ENCODE measurements at regions not wholly inside any gene's neighbourhood (a gene's known extent, or its start where the extent isn't known, plus 50 kb on each side); places are given as distances from the start of the nearest gene placed in this dataset.

DNA sequence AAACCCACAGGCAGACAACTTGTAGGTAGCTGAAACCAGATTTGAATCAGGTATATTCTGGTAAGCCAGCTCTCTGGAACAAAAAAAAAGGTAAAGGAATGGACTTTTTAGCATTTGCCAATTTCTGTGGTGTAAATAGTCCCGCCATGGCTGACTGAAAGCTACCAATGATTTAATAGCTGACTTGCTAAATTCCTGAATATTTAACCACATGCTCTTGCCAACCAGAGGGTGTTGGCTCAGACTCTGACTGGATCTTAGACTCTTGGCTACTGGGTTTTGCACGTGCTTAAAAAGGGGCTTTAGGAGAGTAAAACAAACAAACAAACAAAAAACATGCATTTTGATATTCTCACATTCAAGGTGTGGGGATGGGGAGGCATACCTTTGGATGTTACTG lies 600.0 kb upstream of the CDH4 start:
- Histone ChIP-seq H2BK12ac (ENCODE audit: low read length) (no peak overlapping the region), H2BK120ac (ENCODE audit: insufficient read depth, low read length, poor library complexity) (no peak overlapping the region), H3K4me2 (ENCODE audit: low read length) (no peak overlapping the region), H4K12ac (ENCODE audit: low read depth, low read length) (no peak overlapping the region), H2BK5ac (ENCODE audit: low read depth, low read length, poor library complexity) (no peak overlapping the region), H3K18ac (ENCODE audit: low read length) (no peak overlapping the region), H3K4me1 (ENCODE audit: control insufficient read depth in 1 of 2, insufficient read depth in 2 of 2, low read length in 2 of 2) (no peaks in the 10 kb centered on the region), H4K8ac (ENCODE audit: low read depth, low read length) (no peak overlapping the region), H3K79me2 (ENCODE audit: control insufficient read depth, insufficient read depth, low read length, poor library complexity) (no peaks in the 10 kb centered on the region), H2AFZ (ENCODE audit: insufficient read depth, low read length, poor library complexity) (no peak overlapping the region), H3K36me3 (ENCODE audit: control insufficient read depth in 1 of 2, insufficient read depth in 2 of 2, low read length in 2 of 2) (no peaks in the 10 kb centered on the region), H4K91ac (ENCODE audit: low read depth, low read length) (no peak overlapping the region), H3K27ac (ENCODE audit: low read depth, low read length) (no peak overlapping the region), H3K23ac (ENCODE audit: low read length) (no peak overlapping the region), H3K9me3 (ENCODE audit: insufficient read depth, low read depth, low read length) (peaks cover 6% of the 10 kb centered on the region), H3K79me1 (ENCODE audit: low read length) (no peaks in the 10 kb centered on the region), H2AK5ac (ENCODE audit: low read length) (no peak overlapping the region), H3K4ac (ENCODE audit: low read depth, low read length) (no peak overlapping the region), H3K9ac (ENCODE audit: low read length) (no peak overlapping the region), H3K14ac (ENCODE audit: low read length) (no peak overlapping the region), H3K4me3 (ENCODE audit: low read depth, low read length) (no peak overlapping the region), H3K27me3 (ENCODE audit: insufficient read depth, low read length) (no peaks in the 10 kb centered on the region)
- no CpG with 5 or more reads among the region's 2 CpGs for WGBS (ENCODE audit: extremely low coverage, insufficient coverage, insufficient read length)
- no peak for DNase-seq

DNA sequence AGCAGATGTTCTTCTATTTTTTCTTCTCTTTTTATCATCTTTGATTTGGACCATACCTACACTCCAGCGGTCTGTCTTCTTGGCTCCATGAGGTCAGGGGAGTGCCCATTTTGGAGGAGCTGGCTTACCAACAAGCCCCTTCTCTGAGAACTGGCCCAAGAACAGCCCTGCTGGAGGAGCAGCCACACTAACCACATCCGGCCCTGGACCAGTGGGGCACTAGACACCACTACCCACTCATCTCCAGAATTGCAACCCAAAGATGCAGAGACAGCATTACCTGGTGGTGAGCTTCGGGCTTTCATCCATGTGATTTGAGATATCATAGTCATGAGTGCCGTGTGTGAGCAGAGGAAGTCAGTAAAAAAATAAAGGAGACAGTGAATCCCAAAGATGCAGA lies 599.4 kb upstream of the CDH4 start:
- H3K9me3 ChIP-seq (ENCODE audit: insufficient read depth, low read depth, low read length), result peaks cover 6% of the 10 kb centered on the region
- WGBS (ENCODE audit: extremely low coverage, insufficient coverage, insufficient read length), result no CpG with 5 or more reads among the region's 4 CpGs

DNA sequence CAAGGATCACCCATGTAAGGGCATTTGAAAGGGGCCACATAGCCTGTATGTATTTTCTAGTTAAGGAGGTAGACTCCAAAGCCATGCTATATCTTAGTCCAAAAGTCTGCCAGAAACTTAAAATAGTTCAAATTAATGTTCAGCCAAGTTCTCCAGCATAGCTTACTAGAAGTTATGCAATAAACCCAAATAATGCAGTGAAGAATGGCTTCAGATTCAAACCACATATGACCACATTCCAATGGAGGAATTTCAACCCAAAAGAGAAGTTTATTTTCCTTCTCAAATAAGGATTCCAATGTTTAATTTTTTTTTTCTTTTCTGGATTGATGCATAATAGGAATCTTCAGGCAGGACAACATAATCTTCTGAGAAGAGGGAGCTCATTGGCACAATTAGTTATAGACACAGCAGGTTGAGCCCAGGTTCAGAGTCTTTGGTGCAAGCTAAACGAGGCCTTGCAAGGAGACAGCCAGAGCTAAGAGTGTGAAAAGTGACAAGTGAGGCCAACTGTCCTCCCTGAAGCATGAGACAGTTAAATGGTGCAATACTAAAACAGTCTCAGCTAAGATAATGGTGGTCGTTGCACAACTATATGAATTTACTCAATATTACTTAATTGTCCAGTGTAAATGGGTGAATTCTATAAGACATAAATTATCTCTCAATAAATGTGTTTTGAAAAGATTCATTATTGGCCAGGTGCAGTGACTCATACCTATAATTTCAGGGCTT lies 598.8 kb upstream of the CDH4 start:
- H3K4me3 ChIP-seq (ENCODE audit: low read depth, low read length), result no peak overlapping the region
- WGBS (ENCODE audit: extremely low coverage, insufficient coverage, insufficient read length), result no CpG with 5 or more reads among the region's 2 CpGs
- no peak overlapping the region for H4K91ac ChIP-seq (ENCODE audit: low read depth, low read length)
- no peak for DNase-seq
- H3K27ac ChIP-seq (ENCODE audit: low read depth, low read length), result no peak overlapping the region
- no peak overlapping the region for H4K8ac ChIP-seq (ENCODE audit: low read depth, low read length)
- H2BK5ac ChIP-seq (ENCODE audit: low read depth, low read length, poor library complexity), result no peak overlapping the region
- H3K79me2 ChIP-seq (ENCODE audit: control insufficient read depth, insufficient read depth, low read length, poor library complexity), result no peaks in the 10 kb centered on the region
- H2BK120ac ChIP-seq (ENCODE audit: insufficient read depth, low read length, poor library complexity), result no peak overlapping the region
- no peak overlapping the region for H3K18ac ChIP-seq (ENCODE audit: low read length)
- no peak overlapping the region for H3K9ac ChIP-seq (ENCODE audit: low read length)
- H3K79me1 ChIP-seq (ENCODE audit: low read length), result no peaks in the 10 kb centered on the region
- H2AK5ac ChIP-seq (ENCODE audit: low read length), result no peak overlapping the region
- no peak overlapping the region for H2BK12ac ChIP-seq (ENCODE audit: low read length)
- H3K14ac ChIP-seq (ENCODE audit: low read length), result no peak overlapping the region
- no peak overlapping the region for H2AFZ ChIP-seq (ENCODE audit: insufficient read depth, low read length, poor library complexity)
- no peak overlapping the region for H3K4ac ChIP-seq (ENCODE audit: low read depth, low read length)
- no peak overlapping the region for H3K23ac ChIP-seq (ENCODE audit: low read length)
- H4K12ac ChIP-seq (ENCODE audit: low read depth, low read length), result no peak overlapping the region
- no peaks in the 10 kb centered on the region for H3K36me3 ChIP-seq (ENCODE audit: control insufficient read depth in 1 of 2, insufficient read depth in 2 of 2, low read length in 2 of 2)
- peaks cover 6% of the 10 kb centered on the region for H3K9me3 ChIP-seq (ENCODE audit: insufficient read depth, low read depth, low read length)
- H3K4me2 ChIP-seq (ENCODE audit: low read length), result no peak overlapping the region
- no peaks in the 10 kb centered on the region for H3K4me1 ChIP-seq (ENCODE audit: control insufficient read depth in 1 of 2, insufficient read depth in 2 of 2, low read length in 2 of 2)
- no peaks in the 10 kb centered on the region for H3K27me3 ChIP-seq (ENCODE audit: insufficient read depth, low read length)

More for the DNA sequence above, 599.4 kb upstream of the CDH4 start:
- no peak overlapping the region for H3K18ac ChIP-seq (ENCODE audit: low read length)
- H3K4ac ChIP-seq (ENCODE audit: low read depth, low read length), result no peak overlapping the region
- no peak overlapping the region for H2BK120ac ChIP-seq (ENCODE audit: insufficient read depth, low read length, poor library complexity)
- no peak overlapping the region for H3K23ac ChIP-seq (ENCODE audit: low read length)
- no peak overlapping the region for H3K27ac ChIP-seq (ENCODE audit: low read depth, low read length)
- no peak overlapping the region for H2AK5ac ChIP-seq (ENCODE audit: low read length)
- H4K8ac ChIP-seq (ENCODE audit: low read depth, low read length), result no peak overlapping the region
- no peaks in the 10 kb centered on the region for H3K79me2 ChIP-seq (ENCODE audit: control insufficient read depth, insufficient read depth, low read length, poor library complexity)
- H3K79me1 ChIP-seq (ENCODE audit: low read length), result no peaks in the 10 kb centered on the region
- no peak for DNase-seq
- H3K14ac ChIP-seq (ENCODE audit: low read length), result no peak overlapping the region
- no peak overlapping the region for H4K91ac ChIP-seq (ENCODE audit: low read depth, low read length)
- no peak overlapping the region for H4K12ac ChIP-seq (ENCODE audit: low read depth, low read length)
- no peaks in the 10 kb centered on the region for H3K4me1 ChIP-seq (ENCODE audit: control insufficient read depth in 1 of 2, insufficient read depth in 2 of 2, low read length in 2 of 2)
- H3K9ac ChIP-seq (ENCODE audit: low read length), result no peak overlapping the region
- no peak overlapping the region for H2BK12ac ChIP-seq (ENCODE audit: low read length)
- no peak overlapping the region for H3K4me2 ChIP-seq (ENCODE audit: low read length)
- no peaks in the 10 kb centered on the region for H3K27me3 ChIP-seq (ENCODE audit: insufficient read depth, low read length)
- no peak overlapping the region for H3K4me3 ChIP-seq (ENCODE audit: low read depth, low read length)
- H2BK5ac ChIP-seq (ENCODE audit: low read depth, low read length, poor library complexity), result no peak overlapping the region
- no peak overlapping the region for H2AFZ ChIP-seq (ENCODE audit: insufficient read depth, low read length, poor library complexity)
- no peaks in the 10 kb centered on the region for H3K36me3 ChIP-seq (ENCODE audit: control insufficient read depth in 1 of 2, insufficient read depth in 2 of 2, low read length in 2 of 2)

DNA sequence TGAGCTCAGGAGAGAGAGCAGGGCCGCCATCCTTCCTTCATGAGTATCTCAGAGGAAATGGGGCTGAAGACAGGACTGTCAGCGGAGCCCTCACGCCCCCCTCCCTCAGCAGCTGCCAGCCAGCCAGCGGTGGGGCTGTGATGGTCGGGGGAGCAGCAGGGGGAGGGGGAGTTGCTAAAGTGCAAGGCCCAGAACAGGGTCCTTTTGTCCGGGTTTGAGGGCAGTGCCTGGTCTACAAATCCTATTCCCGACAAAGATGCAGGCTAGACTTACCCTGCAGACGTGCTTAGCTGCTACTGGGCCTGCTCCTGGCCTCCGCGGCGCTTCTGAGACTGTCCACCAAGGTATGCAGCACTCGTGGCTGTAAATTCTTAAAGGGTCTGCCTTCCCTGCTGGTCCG lies 593.4 kb upstream of the CDH4 start:
- Histone ChIP-seq H3K4me2 (ENCODE audit: low read length) (no peak overlapping the region), H3K4me1 (ENCODE audit: control insufficient read depth in 1 of 2, insufficient read depth in 2 of 2, low read length in 2 of 2) (no peaks in the 10 kb centered on the region), H3K27me3 (ENCODE audit: insufficient read depth, low read length) (no peaks in the 10 kb centered on the region), H3K14ac (ENCODE audit: low read length) (no peak overlapping the region), H3K4me3 (ENCODE audit: low read depth, low read length) (no peak overlapping the region), H2BK12ac (ENCODE audit: low read length) (no peak overlapping the region), H2AFZ (ENCODE audit: insufficient read depth, low read length, poor library complexity) (no peak overlapping the region), H3K36me3 (ENCODE audit: control insufficient read depth in 1 of 2, insufficient read depth in 2 of 2, low read length in 2 of 2) (no peaks in the 10 kb centered on the region), H3K9ac (ENCODE audit: low read length) (no peak overlapping the region), H3K9me3 (ENCODE audit: insufficient read depth, low read depth, low read length) (no peaks in the 10 kb centered on the region), H3K18ac (ENCODE audit: low read length) (no peak overlapping the region), H2AK5ac (ENCODE audit: low read length) (no peak overlapping the region), H3K23ac (ENCODE audit: low read length) (no peak overlapping the region), H3K79me1 (ENCODE audit: low read length) (no peaks in the 10 kb centered on the region), H3K79me2 (ENCODE audit: control insufficient read depth, insufficient read depth, low read length, poor library complexity) (no peaks in the 10 kb centered on the region), H2BK5ac (ENCODE audit: low read depth, low read length, poor library complexity) (no peak overlapping the region), H4K12ac (ENCODE audit: low read depth, low read length) (no peak overlapping the region), H3K27ac (ENCODE audit: low read depth, low read length) (no peak overlapping the region), H3K4ac (ENCODE audit: low read depth, low read length) (no peak overlapping the region), H4K91ac (ENCODE audit: low read depth, low read length) (no peak overlapping the region), H2BK120ac (ENCODE audit: insufficient read depth, low read length, poor library complexity) (no peak overlapping the region), H4K8ac (ENCODE audit: low read depth, low read length) (no peak overlapping the region)
- no CpG with 5 or more reads among the region's 13 CpGs for WGBS (ENCODE audit: extremely low coverage, insufficient coverage, insufficient read length)
- no peak for DNase-seq
